ENCODE measurements at regions not wholly inside any gene's neighbourhood (a gene's known extent, or its start where the extent isn't known, plus 50 kb on each side); places are given as distances from the start of the nearest gene placed in this dataset.
A peak's percentile ranks its signal among the peaks of the same experiment; 100 is the strongest.

DNA sequence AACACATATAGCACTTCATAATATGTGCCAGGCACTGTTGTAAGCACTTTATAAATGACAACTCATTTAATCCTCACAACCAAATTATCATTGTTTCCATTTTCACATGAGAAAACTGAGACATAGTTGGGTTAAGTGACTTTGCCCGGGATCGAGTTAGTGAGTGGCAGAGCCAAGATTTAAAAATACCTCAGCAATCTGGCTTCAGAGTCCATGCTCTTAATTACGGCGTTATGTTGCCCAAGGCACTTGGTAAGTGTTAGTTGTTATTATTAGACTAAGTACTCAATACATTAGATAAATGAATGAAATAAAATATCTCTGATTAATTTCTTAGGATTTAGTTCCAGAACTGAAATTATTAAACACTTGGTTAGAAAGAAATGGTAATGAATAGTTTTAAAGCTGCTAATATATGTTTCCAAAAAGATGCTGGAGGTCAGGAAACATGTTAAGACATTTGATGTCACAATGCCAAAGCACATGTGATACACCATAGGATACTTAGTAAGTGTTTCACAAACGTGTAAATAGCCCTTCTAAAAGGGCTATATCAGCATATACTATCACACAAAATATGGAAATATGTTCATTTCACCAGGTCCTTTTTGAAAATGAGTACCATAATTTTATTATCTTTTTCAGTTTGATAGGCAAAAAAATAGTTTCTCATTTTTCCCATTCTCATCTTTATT lies 301.9 kb downstream of the GPAT3 start:
- no peak for DNase-seq

GRCh38 chr4:83833920-83834319 lies 298.0 kb downstream of the GPAT3 start:
- DNase-seq = no peak

- no peak for DNase-seq
Observed at GRCh38 chr4:83832110-83832825, 296.4 kb downstream of the GPAT3 start.

DNA sequence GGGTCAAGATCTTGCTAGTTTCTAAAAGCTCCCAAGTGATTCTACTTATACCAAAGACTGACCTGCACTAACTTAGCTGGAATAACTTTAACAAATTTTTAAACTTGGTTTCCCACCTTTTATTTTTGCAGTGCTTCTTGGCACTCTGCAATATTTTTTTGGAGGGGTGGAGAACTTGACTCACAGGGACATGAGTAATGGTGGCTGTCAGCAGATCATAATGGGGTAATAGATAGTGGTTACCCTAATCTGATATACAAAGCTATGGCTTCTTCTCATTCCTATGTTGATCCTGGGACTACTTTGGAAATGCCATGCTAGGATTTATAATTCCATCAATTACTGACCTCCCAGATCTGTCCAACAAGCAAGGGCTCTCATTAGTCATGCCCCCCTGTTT lies 295.7 kb downstream of the GPAT3 start:
- no peak for DNase-seq

DNA sequence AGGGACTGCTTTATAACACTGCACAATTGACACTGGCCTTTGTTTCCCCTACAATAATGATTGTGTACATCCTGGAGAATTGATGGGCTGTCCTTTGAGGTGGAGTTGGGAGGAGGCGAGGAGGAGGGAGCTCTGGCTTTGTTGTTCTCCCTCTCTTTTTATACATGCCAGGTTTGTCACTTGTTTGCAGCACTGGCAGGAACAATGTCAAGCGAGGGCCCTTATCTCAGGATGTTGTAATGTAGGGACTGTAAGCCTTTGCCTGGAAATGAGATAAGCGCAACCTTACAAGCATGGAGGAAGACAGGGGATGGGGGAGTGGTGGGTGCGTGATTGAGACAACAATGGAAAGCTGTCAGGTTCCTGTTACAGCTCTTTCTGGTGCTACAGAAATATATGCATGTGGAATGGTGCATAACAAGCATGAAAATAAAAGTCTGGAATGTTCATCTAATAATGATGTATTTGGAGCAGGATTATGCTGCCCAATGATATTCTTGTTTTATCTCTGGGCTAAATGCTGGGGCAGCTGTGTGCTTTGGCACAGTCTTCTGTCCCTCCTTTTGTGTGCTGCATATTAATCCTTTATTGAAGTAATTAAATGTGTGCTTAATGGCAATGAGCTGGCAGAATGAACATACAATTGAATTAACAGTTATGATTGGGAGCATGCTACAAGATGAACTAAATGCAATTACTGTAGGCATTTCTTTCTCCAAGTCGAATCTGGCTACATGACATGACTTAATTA lies 294.4 kb downstream of the GPAT3 start:
- no peak for DNase-seq

DNA sequence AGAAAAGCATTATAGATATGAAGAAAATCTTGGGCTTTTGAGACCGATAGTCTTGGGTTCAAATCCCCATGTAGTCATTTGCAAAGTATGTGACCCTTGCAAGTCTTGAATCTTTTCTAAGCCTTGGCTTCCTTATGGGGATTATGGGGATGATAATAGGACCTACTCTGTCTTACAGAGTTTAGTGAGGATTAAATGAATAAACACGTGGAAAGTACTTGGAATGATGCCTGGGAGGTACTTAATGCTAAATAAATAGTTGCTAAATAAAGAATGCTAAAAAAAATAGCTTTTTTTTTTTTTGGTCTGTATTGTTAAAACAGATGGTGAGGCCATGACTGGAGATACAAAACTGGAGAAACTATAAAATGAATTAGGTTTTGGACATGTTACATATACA lies 292.7 kb downstream of the GPAT3 start:
- no peak for DNase-seq

DNA sequence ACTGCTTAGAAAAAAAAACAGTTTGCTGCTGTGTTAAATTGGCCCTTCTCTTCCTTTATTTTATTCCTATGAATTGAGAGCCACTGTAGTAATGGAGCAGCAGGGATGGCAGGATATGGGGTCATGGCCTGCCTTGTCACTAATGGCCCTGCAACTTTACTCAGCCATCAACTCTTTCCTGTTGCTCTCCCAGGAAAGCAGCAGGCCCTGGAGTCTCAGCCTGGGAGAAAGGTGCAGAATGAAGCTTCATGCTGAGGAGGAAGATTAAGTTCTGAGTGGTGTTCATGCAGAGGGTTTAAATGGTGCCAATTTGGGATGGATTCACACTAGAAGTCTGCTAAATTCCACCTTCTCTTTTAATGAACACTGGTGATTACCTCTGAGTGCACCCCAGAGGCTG lies 285.6 kb downstream of the GPAT3 start:
- no peak for DNase-seq

DNA sequence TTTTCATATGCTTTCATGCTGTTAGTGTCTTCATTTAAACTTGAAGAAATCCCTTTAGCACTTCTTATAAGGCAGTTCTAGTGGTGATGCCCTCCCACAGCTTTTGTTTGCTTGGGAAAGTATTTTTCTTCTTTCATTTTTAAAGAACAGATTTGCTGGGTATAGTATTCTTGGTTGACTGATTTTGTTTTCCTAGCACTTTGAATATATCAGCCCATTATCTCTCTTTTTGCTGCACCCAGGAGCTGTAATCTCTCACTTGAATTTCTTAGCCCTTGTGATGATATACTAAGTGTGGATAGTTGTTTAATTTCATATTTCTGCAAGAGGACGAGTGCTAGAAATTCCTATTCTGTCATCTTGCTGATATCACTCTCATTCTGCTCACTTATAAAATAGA lies 283.7 kb downstream of the GPAT3 start:
- no peak for DNase-seq

DNA sequence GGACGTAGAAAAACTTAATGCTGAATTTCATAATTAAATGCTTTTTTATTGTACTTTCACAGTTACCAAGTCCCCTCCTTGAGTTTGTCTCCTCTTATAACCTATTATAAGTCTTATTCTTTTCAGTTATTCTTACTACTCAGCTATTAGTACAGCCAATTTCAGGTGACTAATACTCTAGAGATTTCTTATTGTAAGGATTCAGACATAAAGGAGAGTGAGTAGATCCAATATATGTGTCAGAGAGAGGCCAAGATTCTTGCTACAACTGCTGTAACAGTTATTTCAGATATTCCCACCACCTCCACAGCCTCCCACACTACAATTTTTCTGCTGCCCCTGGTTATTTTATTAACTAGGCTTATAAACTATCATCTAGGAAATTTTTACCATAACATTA lies 274.5 kb downstream of the GPAT3 start:
- DNase-seq = no peak

- DNase-seq = no peak
Observed at GRCh38 chr4:83809581-83809980, 273.7 kb downstream of the GPAT3 start.

- no peak for DNase-seq
Observed at GRCh38 chr4:83793481-83793880, 257.6 kb downstream of the GPAT3 start.

DNA sequence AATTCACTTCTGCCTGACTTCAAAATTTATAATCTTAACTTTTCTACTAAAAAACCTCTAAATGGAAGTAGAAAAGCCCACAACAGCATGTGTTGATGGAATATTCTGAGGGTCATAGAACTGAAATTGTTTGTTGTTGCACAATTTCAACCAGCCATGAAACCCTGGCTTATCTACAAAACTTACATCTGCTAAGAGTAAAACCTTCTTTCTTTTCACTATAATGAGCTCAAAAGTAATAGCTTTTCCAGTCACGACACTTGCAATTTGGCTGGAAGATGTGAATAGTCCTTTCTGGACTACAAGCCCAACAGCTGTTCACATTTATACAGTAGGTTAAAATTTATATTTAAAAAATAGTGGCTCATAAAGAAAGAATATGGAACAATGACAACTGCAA lies 250.0 kb downstream of the GPAT3 start:
- DNase-seq = no peak

DNA sequence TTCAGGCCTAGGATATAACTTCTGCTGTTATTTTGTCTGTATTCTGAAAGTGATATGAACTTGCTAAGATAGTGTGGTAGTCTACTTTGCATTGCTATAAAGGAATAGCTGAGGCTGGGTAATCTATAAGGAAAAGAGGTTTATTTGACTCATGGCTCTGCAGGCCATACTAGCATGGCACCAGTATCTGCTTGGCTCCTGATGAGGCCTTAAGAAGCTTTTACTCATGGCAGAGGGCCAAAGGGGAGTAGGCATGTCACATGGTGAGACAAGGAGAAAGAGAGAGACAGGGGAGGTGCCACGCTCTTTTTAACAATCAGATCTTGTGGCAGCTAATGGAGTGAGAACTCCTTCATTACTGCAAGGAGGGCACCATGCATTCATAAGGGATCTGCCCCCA lies 247.3 kb downstream of the GPAT3 start:
- no peak for DNase-seq

DNA sequence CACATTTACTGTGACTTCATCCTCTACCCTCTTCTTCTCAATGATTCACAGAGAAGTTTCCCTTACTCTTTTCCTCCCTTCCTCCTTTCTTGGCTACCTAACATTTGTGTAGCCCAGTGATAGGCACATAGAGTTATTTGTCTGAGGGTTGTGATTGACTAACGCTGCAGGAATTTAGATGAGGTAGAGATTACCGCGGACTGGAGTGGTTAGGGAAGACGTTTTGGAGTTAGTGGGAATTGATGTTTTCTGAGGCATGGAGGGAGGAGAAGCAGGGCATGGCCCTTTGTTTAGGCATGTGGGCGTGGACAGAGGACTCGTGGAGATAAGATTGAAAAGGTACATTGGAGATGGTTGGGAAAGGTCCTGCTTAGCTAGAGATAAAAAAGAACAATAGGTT lies 246.7 kb downstream of the GPAT3 start:
- DNase-seq = no peak

DNA sequence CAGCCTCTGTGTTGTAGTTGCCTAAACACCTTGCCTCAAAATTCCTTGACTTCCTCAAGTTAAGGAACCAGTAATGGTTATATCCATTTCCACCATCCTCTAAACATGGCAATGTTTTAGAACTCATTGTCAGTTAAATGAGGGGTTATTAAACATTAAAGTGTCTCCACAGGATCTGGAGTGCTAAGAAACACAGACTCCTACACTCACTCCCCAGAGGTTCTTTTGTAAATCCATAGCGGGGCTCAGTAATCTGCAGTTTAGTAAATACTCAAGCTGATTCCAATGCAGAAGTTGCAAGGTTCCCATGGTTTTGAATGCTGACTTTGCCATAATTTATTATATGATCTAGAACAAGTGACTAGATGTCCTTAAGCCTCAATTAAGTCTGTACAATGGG lies 245.5 kb downstream of the GPAT3 start:
- DNase-seq = no peak

DNA sequence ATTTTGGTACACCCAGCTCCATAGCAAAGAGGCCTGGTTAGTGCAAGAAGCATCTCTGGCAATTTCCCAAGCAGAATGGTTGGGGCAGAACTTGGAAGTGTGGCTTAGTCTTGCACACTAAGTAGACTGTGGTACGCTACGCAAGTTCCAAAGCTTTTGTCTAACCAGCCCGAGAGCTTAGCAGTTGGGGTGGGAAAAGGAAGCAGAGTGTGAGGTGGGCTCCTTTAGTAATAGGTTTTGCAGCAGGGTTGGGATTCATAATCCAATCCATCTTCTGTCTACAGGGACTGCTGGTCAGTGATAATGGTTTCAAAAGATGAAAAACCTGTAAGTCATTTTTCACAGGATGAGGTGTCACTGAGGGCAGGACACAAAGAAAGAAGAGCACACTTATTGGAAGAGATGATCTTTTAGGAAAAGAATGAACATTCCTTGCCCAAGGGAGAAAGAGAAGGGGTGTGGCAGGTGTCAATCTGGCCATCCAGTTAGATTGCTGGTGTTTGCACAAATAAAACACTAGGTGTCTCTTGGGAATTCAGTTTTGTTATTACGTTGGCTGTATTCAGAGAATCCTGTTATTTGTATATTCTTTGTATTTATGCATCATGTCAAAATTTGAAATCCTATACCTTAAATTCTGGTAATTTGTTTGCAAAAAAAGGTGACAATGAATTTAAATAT lies 244.3 kb downstream of the GPAT3 start:
- no peak for DNase-seq

DNA sequence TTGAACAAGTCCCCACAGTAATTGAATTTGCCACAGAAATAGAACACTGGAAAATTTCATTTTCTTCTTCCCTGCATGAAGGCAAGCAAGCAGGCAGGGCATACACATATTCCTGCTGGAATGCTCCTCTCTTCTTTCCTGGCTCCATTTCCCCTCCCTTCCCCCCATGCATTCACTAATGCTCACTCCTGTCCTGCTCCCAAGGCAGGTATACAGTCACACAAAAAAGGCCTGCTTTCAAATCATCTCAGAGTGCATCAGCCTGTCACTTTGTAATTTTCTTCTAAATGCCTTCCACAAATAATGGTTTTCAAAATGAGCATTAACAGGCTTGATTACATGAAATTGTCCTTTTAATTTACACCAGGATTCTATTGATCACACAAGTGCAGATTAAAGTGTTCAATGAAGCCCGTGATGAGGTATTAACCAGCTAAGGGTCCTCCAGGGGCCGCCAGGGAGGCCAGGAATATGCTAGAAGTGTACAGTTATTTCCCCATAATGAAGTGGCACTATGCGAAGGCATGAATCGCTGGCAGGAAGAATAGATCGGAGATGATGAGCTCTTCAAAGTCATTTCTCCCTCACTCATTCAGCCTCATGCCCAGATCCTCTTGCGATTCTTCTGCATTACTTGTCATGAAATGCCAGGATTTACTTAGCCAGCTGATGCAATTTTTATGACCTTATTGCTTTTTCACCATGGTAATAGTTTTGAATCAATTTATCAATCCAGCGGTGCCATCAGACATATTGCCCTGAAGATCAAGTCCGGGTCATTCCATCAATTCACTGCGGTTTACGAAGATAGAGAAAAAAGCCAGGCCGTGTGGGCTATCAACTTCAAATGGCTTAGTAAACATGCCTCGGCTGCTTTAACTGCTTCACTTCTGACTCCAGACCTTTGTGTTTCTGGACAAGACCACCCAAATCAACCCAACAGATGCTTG lies 243.5 kb downstream of the GPAT3 start:
- no peak for DNase-seq

- DNase-seq = no peak
Observed at GRCh38 chr4:83772685-83773084, 236.8 kb downstream of the GPAT3 start.

DNA sequence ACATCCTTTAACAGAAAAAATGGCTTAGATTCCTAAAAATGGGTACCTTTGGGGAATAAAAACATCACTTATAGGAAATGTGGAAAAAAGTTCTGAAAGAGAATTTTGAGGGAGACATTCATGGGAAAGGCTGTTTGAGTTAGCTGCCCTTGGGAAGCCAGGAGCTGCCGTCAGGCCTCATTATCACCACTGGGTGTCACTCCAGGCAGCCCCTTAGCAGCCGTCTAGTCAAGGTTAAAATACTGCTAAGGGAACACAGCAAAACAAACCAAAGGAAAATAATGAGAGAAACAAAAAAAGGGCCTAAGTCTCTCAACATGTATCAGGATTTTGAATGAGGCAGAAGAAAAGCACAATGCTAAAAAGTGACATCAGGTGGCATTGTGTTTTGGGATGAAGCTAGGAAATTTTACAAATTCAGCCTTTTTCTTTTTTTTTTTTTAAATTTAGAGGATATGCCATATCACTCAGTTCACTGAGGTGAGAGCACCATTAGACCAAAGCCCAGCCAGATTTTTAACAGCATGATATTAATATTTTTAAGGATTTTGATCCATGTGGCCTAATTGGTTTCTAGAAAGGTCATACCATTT lies 235.3 kb downstream of the GPAT3 start:
- DNase-seq = peak in 1 of 2 donors; percentile 5

DNA sequence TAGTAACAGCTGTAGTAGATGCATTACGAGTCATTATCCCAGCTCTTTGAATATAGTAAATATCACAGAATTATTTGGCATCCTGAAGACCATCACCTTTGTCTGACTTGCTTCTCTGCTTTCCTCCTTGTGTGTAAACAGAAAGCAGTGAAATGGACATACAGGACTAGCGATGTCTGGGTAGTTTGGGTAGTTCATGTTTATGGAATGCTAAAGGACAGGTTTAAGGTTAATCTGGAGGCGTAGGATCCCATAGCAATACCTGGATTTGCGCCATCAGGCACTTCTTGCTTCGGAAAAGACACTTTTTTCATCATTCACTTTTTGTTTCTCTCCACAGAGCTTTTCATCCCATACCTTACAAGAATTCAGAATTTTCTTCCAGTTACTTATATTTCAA lies 232.2 kb downstream of the GPAT3 start:
- DNase-seq = no peak

DNA sequence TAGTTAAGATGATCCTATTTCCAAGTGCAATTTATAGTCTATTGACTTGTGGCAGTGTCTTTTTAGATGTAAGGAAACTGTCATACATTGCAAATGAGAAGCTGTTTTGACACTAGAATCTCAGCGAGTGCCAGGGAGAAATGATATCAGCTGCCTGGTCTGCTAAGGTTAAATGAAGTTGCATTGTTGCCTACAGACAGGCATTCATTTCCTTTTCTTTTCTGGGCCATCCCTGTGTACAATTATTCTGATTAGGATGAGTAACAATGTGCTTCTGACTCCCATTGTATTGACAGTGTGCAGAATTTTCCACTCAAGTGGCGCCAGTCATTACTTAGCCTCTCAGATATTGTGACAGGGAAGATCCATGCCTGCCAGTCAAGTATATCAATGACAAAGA lies 231.2 kb downstream of the GPAT3 start:
- no peak for DNase-seq

DNA sequence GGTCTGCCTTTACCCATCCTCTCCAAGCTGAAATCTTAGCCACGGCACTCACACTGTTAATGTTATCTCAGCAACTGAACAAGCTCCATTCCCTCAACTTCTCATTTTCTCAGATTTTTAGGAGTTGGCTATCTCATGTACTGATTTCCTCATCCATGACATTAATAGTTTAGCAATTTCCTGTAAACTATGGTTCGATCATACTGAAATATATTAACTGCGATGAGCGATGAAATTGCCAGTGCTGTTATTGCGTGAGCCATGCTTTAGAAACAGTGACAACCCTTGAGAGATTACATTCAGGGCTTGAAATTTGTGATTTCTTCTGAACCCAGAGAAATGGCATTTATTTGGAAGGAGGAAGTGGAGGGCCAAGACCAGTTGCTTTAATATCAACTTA lies 223.7 kb downstream of the GPAT3 start:
- peak; percentile 25 to 60 for DNase-seq
